HepG2 (cell line): ENCODE measurements at regions not wholly inside any gene's neighbourhood (a gene's known extent, or its start where the extent isn't known, plus 50 kb on each side); places are given as distances from the start of the nearest gene placed in this dataset.

Source experiments
- ATAC-seq: fragments of 200-7000 bp; cut with Tn5 transposase; 3 replicates; pipeline ENCODE4 v1.9.1; 2020; ENCODE audit warnings: mild to moderate bottlenecking, moderate library complexity
- BruUV-seq: library from RNA; stranded (reverse); fragments of 400-500 nt; replicated peaks from 2 replicates; lab custom pipeline; 2021; lab: Mats Ljungman, UMichigan
- CTCF ChIA-PET: fragments of 300-600 bp; formaldehyde crosslinking; extraction: SDS; loops from one replicate; lab custom pipeline; 2021; ENCODE audit warnings: low total read pairs, inconsistent platforms, low intra/inter-chr PET ratio; lab: Yijun Ruan, JAX
- POLR2A ChIA-PET: fragments of 350-600 bp; sonication (Branson Sonifier 250); formaldehyde crosslinking; loops from one replicate; lab custom pipeline; 2020; ENCODE audit warnings: antibody characterized with exemption, inconsistent platforms; lab: Yijun Ruan, JAX
- DNase-seq: peaks from one replicate; pipeline ENCODE4 v3.0.0-alpha.2; 2015; ENCODE audit warnings: low spot score
- FAIRE-seq: peaks from 3 replicates; lab custom pipeline; 2011; peaks lifted over from hg19 to GRCh38; lab: Jason Lieb, UNC
- H2AFZ ChIP-seq: one replicate; pipeline ENCODE4 v1.6.1; 2011; ENCODE audit warnings: low read length, inconsistent platforms
- H3K27ac ChIP-seq: fragments of 300-600 bp; 3 replicates; pipeline ENCODE4 v1.8.0; 2011; ENCODE audit warnings: mixed run types, mild to moderate bottlenecking, mixed read lengths, low read length, inconsistent platforms; ENCODE audit not compliant: insufficient read depth; ENCODE audit errors: extremely low read length
- H3K27me3 ChIP-seq, 2 experiments: fragments of 200-600 bp in 1 of 2; 2 replicates in 1 of 2; 3 replicates in 1 of 2; pipeline versions ENCODE4 v1.6.0 to v1.8.0; 2011; ENCODE audit warnings: low read length in 2 of 2, mild to moderate bottlenecking in 2 of 2, moderate library complexity in 2 of 2, inconsistent platforms in 1 of 2; ENCODE audit not compliant: insufficient read depth in 2 of 2, control insufficient read depth in 1 of 2
- H3K36me3 ChIP-seq, 2 experiments: fragments of 200-600 bp in 1 of 2; replicated peaks in 1 of 2; 2 replicates in 1 of 2; 3 replicates in 1 of 2; pipeline versions ENCODE4 v1.5.1 to v1.8.0; 2011; ENCODE audit warnings: low read length in 2 of 2, inconsistent platforms in 1 of 2; ENCODE audit not compliant: insufficient read depth in 2 of 2, control insufficient read depth in 1 of 2
- H3K4me1 ChIP-seq: 2 replicates; pipeline ENCODE4 v1.5.1; 2012; ENCODE audit warnings: low read length, inconsistent platforms; ENCODE audit not compliant: insufficient read depth
- H3K4me2 ChIP-seq: 2 replicates; pipeline ENCODE4 v1.6.0; 2011; ENCODE audit warnings: low read depth, low read length, inconsistent platforms
- H3K4me3 ChIP-seq, 3 experiments: fragments of 200-600 bp in 1 of 3; sonication (generic), shearing (Covaris generic) in 1 of 3; replicated peaks in 1 of 3; 2 replicates each; pipeline ENCODE4 v1.5.1; 2011 to 2016; ENCODE audit warnings: low read length in 3 of 3, inconsistent platforms in 2 of 3, low read depth in 2 of 3, mild to moderate bottlenecking in 2 of 3, control low read depth in 1 of 3, mixed read lengths in 1 of 3; ENCODE audit not compliant: insufficient read depth in 1 of 3
- H3K79me2 ChIP-seq: one replicate; pipeline ENCODE4 v1.6.1; 2011; ENCODE audit warnings: low read length, inconsistent platforms; ENCODE audit not compliant: insufficient read depth
- H3K9ac ChIP-seq: 2 replicates; pipeline ENCODE4 v1.6.0; 2011; ENCODE audit warnings: mild to moderate bottlenecking, low read depth, low read length, inconsistent platforms; ENCODE audit not compliant: insufficient read depth
- H3K9me3 ChIP-seq: 2 replicates; pipeline ENCODE4 v1.5.1; 2012; ENCODE audit warnings: mild to moderate bottlenecking, low read length
- H4K20me1 ChIP-seq: 2 replicates; pipeline ENCODE4 v1.6.0; 2011; ENCODE audit warnings: inconsistent platforms, mild to moderate bottlenecking, low read length, moderate library complexity; ENCODE audit not compliant: insufficient read depth
- BRCA1 ChIP-seq: sonication (generic); formaldehyde crosslinking; IDR thresholded peaks from 2 replicates; pipeline ENCODE4 v1.4.0; 2020; ENCODE audit warnings: missing genetic modification reagents
- CBX5 ChIP-seq: sonication (generic); formaldehyde crosslinking; IDR thresholded peaks from 2 replicates; pipeline ENCODE4 v1.4.0; 2020; ENCODE audit warnings: missing genetic modification reagents, borderline replicate concordance
- CCDC6 ChIP-seq: sonication (generic); formaldehyde crosslinking; IDR thresholded peaks from 2 replicates; pipeline ENCODE4 v1.8.1; 2022; ENCODE audit warnings: mild to moderate bottlenecking, missing genetic modification reagents, moderate library complexity
- CHD2 ChIP-seq: IDR thresholded peaks from 2 replicates; pipeline ENCODE4 v1.6.1; 2011; ENCODE audit warnings: low read depth, low read length, improper control_type of control experiment
- DRAP1 ChIP-seq: IDR thresholded peaks from 2 replicates; pipeline ENCODE4 v1.6.1; 2016; ENCODE audit warnings: missing genetic modification reagents, missing compliant biosample characterization
- EEA1 ChIP-seq: sonication (generic); formaldehyde crosslinking; IDR thresholded peaks from 2 replicates; pipeline ENCODE4 v1.5.1; 2020; ENCODE audit warnings: mild to moderate bottlenecking, missing genetic modification reagents, borderline replicate concordance
- IRF2 ChIP-seq: IDR thresholded peaks from 2 replicates; pipeline ENCODE4 v1.6.1; 2018; ENCODE audit warnings: missing genetic modification reagents, missing compliant biosample characterization
- KDM4B ChIP-seq: sonication (generic); formaldehyde crosslinking; IDR thresholded peaks from 2 replicates; pipeline ENCODE4 v1.4.0; 2020; ENCODE audit warnings: missing genetic modification reagents
- NR2F1 ChIP-seq, 2 experiments: fragments of 450-650 bp in 1 of 2; formaldehyde crosslinking in 1 of 2; IDR thresholded peaks; 2 replicates each; pipeline versions ENCODE4 v1.5.0 to v1.6.1; 2016 to 2020; ENCODE audit warnings: mild to moderate bottlenecking in 1 of 2, missing compliant biosample characterization in 1 of 2, missing genetic modification reagents in 1 of 2, moderate library complexity in 1 of 2
- RBFOX2 ChIP-seq: fragments of 200-400 bp; formaldehyde crosslinking; IDR thresholded peaks from 2 replicates; pipeline ENCODE4 v1.6.1; 2017; ENCODE audit warnings: low read depth, mild to moderate bottlenecking, low read length
- ZBTB42 ChIP-seq: sonication (generic); formaldehyde crosslinking; IDR thresholded peaks from 2 replicates; pipeline ENCODE4 v1.5.0; 2020; ENCODE audit warnings: mild to moderate bottlenecking, missing genetic modification reagents
- ZFP36L1 ChIP-seq: sonication (generic); formaldehyde crosslinking; IDR thresholded peaks from 2 replicates; pipeline ENCODE4 v1.8.0; 2022; ENCODE audit warnings: mild to moderate bottlenecking, missing genetic modification reagents, moderate library complexity
- ZNF383 ChIP-seq: sonication (generic); formaldehyde crosslinking; IDR thresholded peaks from 2 replicates; pipeline ENCODE4 v1.4.0; 2020; ENCODE audit warnings: missing genetic modification reagents, mild to moderate bottlenecking, borderline replicate concordance
- ZNF468 ChIP-seq: sonication (generic); formaldehyde crosslinking; IDR thresholded peaks from 2 replicates; pipeline ENCODE4 v1.8.0; 2022; ENCODE audit warnings: mild to moderate bottlenecking, moderate library complexity, missing genetic modification reagents
- ZNF704 ChIP-seq: sonication (generic); formaldehyde crosslinking; IDR thresholded peaks from 2 replicates; pipeline ENCODE4 v1.8.1; 2023; ENCODE audit warnings: mild to moderate bottlenecking, inconsistent platforms, moderate library complexity, missing genetic modification reagents, borderline replicate concordance
- ZNF746 ChIP-seq: sonication (generic); formaldehyde crosslinking; IDR thresholded peaks from 2 replicates; pipeline ENCODE4 v1.8.0; 2022; ENCODE audit warnings: mild to moderate bottlenecking, missing genetic modification reagents
- ZNF780A ChIP-seq: sonication (generic); formaldehyde crosslinking; IDR thresholded peaks from 2 replicates; pipeline ENCODE4 v1.8.0; 2022; ENCODE audit warnings: mild to moderate bottlenecking, missing genetic modification reagents, moderate library complexity
- ZSCAN20 ChIP-seq: sonication (generic); formaldehyde crosslinking; IDR thresholded peaks from 2 replicates; pipeline ENCODE4 v1.4.0; 2020; ENCODE audit warnings: missing genetic modification reagents, mild to moderate bottlenecking, borderline replicate concordance
- WGBS: methylation state at CpG from one replicate; pipeline ENCODE4 v1.1.6; 2017; ENCODE audit warnings: low lambda C conversion rate; 5-methylcytosine and 5-hydroxymethylcytosine counted together
- in situ Hi-C: cut with HindIII; loops from 2 replicates; pipeline ENCODE4 v1.10.0; 2017; ENCODE audit warnings: low pct_unique_long_range_greater_than_20kb; ENCODE audit not compliant: extremely low pct_ligation_motif_present
- intact Hi-C: fragments of 100-400 bp; cut with micrococcal nuclease; formaldehyde crosslinking; loops from one replicate; pipeline ENCODE4 v1.10.0; 2022; ENCODE audit not compliant: unreplicated experiment
- TF ChIP-seq, protein P1 (sequence below): sonication (generic); formaldehyde crosslinking; IDR thresholded peaks from 2 replicates; pipeline ENCODE4 v1.5.1; 2020; ENCODE audit warnings: missing genetic modification reagents, mild to moderate bottlenecking, borderline replicate concordance
- TF ChIP-seq, protein P2 (sequence below): sonication (generic); formaldehyde crosslinking; IDR thresholded peaks from 2 replicates; pipeline ENCODE4; 2020; ENCODE audit warnings: missing genetic modification reagents, mild to moderate bottlenecking, borderline replicate concordance

DNA sequence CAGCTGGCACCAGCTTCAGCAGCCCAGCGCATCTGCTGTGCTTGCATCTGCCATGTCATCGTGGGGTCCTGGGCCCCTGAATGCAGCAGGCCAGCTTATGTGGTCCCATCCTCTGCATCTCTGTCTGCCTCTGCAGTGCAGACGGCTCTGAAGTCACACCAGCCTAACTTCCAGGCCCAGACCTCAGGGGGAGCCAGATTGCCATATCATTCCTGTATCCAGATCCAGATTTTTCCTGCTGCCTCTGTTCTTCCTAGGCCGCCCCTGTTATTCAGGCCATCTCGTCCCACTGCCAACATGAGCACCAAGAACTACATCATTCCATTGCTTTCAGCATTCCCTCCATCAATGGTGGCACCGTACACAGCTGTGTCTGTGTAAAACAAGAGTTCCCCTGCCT lies 571.6 kb downstream of the UQCRFS1 start (continued):
- TF ChIP-seq NR2F1 (CRISPR knock-in tag; IDR thresholded peaks at IDR 0.05) (no peak), ZNF780A (CRISPR knock-in tag) (no peak), RBFOX2 (no peak), ZNF746 (CRISPR knock-in tag) (no peak), DRAP1 (CRISPR knock-in tag) (no peak), ZNF383 (no peak), ZSCAN20 (CRISPR knock-in tag) (no peak), ZNF468 (no peak)

GRCh38 chr19:28640506-28640905 lies 572.4 kb downstream of the UQCRFS1 start:
- intact Hi-C loops, result no loop called here
- WGBS, result 10% methylated on average over 3 of the region's 4 CpGs
- Histone ChIP-seq H3K79me2 (no peaks in the 10 kb centered on the region), H3K9me3 (peaks cover 95% of the 10 kb centered on the region), H4K20me1 (no peaks in the 10 kb centered on the region)
- no TSS peak for BruUV-seq
- POLR2A ChIA-PET, result no interaction called here
- CTCF ChIA-PET, result no interaction called here
- no peak for ATAC-seq
- no peak for TF ChIP-seq IRF2 (CRISPR knock-in tag)
- TF ChIP-seq EEA1, result no peak
- TF ChIP-seq KDM4B (CRISPR knock-in tag), result no peak
- TF ChIP-seq CBX5 (CRISPR knock-in tag), result no peak
- no peak for TF ChIP-seq ZNF704 (CRISPR knock-in tag)
- no peak for TF ChIP-seq CHD2
- no peak for TF ChIP-seq ZFP36L1 (CRISPR knock-in tag)
- no peak for TF ChIP-seq ZBTB42
- no peak for TF ChIP-seq BRCA1 (CRISPR knock-in tag)
- TF ChIP-seq, protein P1, sequence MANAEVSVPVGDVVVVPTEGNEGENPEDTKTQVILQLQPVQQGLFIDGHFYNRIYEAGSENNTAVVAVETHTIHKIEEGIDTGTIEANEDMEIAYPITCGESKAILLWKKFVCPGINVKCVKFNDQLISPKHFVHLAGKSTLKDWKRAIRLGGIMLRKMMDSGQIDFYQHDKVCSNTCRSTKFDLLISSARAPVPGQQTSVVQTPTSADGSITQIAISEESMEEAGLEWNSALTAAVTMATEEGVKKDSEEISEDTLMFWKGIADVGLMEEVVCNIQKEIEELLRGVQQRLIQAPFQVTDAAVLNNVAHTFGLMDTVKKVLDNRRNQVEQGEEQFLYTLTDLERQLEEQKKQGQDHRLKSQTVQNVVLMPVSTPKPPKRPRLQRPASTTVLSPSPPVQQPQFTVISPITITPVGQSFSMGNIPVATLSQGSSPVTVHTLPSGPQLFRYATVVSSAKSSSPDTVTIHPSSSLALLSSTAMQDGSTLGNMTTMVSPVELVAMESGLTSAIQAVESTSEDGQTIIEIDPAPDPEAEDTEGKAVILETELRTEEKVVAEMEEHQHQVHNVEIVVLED (CRISPR knock-in tag), result no peak
- TF ChIP-seq, protein P2, sequence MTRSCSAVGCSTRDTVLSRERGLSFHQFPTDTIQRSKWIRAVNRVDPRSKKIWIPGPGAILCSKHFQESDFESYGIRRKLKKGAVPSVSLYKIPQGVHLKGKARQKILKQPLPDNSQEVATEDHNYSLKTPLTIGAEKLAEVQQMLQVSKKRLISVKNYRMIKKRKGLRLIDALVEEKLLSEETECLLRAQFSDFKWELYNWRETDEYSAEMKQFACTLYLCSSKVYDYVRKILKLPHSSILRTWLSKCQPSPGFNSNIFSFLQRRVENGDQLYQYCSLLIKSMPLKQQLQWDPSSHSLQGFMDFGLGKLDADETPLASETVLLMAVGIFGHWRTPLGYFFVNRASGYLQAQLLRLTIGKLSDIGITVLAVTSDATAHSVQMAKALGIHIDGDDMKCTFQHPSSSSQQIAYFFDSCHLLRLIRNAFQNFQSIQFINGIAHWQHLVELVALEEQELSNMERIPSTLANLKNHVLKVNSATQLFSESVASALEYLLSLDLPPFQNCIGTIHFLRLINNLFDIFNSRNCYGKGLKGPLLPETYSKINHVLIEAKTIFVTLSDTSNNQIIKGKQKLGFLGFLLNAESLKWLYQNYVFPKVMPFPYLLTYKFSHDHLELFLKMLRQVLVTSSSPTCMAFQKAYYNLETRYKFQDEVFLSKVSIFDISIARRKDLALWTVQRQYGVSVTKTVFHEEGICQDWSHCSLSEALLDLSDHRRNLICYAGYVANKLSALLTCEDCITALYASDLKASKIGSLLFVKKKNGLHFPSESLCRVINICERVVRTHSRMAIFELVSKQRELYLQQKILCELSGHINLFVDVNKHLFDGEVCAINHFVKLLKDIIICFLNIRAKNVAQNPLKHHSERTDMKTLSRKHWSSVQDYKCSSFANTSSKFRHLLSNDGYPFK (CRISPR knock-in tag), result no peak
- TF ChIP-seq CCDC6 (CRISPR knock-in tag), result no peak
- TF ChIP-seq, all 625 proteins: peak for 0
- Histone ChIP-seq H3K36me3 (no peaks in the 10 kb centered on the region), H3K4me1 (no peaks in the 10 kb centered on the region), H3K4me2 (no peak overlapping the region), H2AFZ (no peak overlapping the region), H3K27me3 (no peaks in the 10 kb centered on the region), H3K9ac (no peak overlapping the region), H3K4me3 (no peak overlapping the region), H3K27ac (no peak overlapping the region)
- in situ Hi-C loops, result no loop called here
- no peak for FAIRE-seq
- DNase-seq, result no peak
